Rectal smooth muscle tissue (tissue), 1 donor: ENCODE measurements at regions not wholly inside any gene's neighbourhood (a gene's known extent, or its start where the extent isn't known, plus 50 kb on each side); places are given as distances from the start of the nearest gene placed in this dataset.
"Not testable (repeated sequence)": the region's sequence is repeated elsewhere in the genome, so short reads cannot be mapped to it uniquely, and the experiment has no call there.

Experiments used
- H3K27ac ChIP-seq: one replicate; pipeline ENCODE4 v1.7.0; 2013; ENCODE audit warnings: low read depth, low read length, inconsistent platforms
- H3K27me3 ChIP-seq: one replicate; pipeline ENCODE4 v1.7.0; 2013; ENCODE audit warnings: low read length; ENCODE audit not compliant: control insufficient read depth, insufficient read depth
- H3K36me3 ChIP-seq: one replicate; pipeline ENCODE4 v1.7.0; 2013; ENCODE audit warnings: low read length; ENCODE audit not compliant: control insufficient read depth, insufficient read depth
- H3K4me1 ChIP-seq: one replicate; pipeline ENCODE4 v1.7.0; 2013; ENCODE audit warnings: low read length; ENCODE audit not compliant: control insufficient read depth, insufficient read depth
- H3K4me3 ChIP-seq: one replicate; pipeline ENCODE4 v1.7.0; 2013; ENCODE audit warnings: low read length
- H3K9ac ChIP-seq: one replicate; pipeline ENCODE4 v1.7.0; 2013; ENCODE audit warnings: low read length

DNA sequence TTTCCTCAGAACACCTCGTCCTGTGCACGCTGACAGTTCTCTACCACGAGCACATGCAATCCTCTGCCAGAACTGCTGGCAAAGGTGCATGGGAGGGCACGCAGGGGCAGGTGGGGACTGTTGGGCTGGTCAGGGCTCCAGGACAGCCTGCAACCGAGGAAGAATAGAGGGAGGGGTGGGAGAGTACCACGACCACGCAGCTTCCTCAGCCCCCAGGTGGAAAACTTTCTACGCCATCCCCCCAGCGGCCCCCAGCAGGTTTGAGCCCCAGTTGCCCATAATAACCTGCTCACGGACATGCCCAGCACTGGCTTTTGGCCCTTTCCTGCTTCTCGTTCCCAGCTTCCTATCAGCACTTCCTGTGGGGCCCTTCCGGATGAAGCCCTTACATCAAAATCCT is 199.3 kb downstream of the C16orf95 start:
- H3K27me3 ChIP-seq, result peaks cover 4% of the 10 kb centered on the region
- no peak overlapping the region for H3K9ac ChIP-seq
- no peak overlapping the region for H3K4me3 ChIP-seq
- H3K4me1 ChIP-seq, result no peaks in the 10 kb centered on the region
- no peak overlapping the region for H3K27ac ChIP-seq
- no peaks in the 10 kb centered on the region for H3K36me3 ChIP-seq

DNA sequence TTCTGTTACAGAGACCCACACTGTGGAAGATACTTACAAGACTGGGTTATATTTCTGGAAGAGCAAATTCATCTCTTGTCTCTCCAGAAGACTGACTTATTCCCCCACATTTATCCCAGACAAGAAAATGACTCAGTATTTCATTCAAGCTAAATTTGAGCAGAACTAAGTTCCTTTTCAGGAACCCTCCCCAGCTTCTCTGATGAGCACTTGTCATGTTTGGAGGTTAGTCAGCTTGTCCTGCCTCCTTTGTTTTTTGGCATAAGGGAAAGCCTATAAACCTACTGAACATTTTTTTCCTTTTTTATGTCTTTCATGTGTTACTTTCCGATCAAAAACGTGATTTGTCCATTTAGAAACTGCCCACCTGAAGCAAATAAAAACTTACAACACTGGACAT is 198.0 kb downstream of the C16orf95 start:
- H3K36me3 ChIP-seq, result no peaks in the 10 kb centered on the region
- H3K27me3 ChIP-seq, result peaks cover 4% of the 10 kb centered on the region
- H3K27ac ChIP-seq, result no peak overlapping the region
- H3K4me1 ChIP-seq, result no peaks in the 10 kb centered on the region
- no peak overlapping the region for H3K4me3 ChIP-seq
- no peak overlapping the region for H3K9ac ChIP-seq

DNA sequence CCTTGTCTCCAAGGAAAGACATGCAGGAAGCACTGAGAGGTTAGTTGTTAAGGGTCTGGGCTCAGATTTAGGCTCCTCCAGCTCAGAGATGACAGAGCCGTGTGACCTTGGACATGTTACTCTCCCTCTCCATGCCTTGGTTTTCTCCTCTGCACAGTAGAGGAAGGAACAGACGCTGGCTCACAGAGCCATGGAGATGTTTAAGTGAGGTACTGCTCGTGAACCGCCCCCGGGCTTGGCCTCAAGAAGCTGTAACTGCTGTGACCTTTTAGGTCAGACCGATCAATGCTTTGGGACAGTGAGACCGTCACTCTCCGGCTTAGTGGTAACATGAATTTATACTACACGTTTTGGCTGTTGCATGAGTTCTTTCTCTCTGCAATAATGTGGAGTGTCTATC is 197.4 kb downstream of the C16orf95 start:
- Histone ChIP-seq H3K4me3 (no peak overlapping the region), H3K4me1 (no peaks in the 10 kb centered on the region), H3K27me3 (peaks cover 2% of the 10 kb centered on the region), H3K9ac (no peak overlapping the region), H3K36me3 (no peaks in the 10 kb centered on the region), H3K27ac (no peak overlapping the region)

DNA sequence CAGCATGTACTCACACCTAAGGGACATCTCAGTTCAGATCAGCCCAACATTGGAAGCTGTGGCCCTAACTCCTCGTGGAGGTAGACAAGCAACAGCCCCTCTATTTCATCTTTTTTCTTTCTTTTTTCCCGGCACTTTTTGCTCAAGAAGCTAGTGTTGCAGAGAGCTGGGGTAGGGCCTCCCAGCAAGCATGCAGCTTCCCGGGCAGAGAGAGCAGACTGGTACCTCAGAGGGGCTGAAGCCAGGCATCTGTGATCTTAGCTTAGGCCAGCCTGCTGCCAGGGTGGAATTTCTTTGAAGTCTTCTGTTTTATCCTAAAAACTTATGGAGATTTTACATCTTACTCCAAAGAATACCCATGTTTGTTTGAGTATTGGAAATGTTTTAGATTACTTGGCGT is 195.4 kb downstream of the C16orf95 start:
- no peak overlapping the region for H3K4me3 ChIP-seq
- H3K27ac ChIP-seq, result no peak overlapping the region
- H3K36me3 ChIP-seq, result no peaks in the 10 kb centered on the region
- H3K4me1 ChIP-seq, result peaks cover 3% of the 10 kb centered on the region
- no peaks in the 10 kb centered on the region for H3K27me3 ChIP-seq
- no peak overlapping the region for H3K9ac ChIP-seq

DNA sequence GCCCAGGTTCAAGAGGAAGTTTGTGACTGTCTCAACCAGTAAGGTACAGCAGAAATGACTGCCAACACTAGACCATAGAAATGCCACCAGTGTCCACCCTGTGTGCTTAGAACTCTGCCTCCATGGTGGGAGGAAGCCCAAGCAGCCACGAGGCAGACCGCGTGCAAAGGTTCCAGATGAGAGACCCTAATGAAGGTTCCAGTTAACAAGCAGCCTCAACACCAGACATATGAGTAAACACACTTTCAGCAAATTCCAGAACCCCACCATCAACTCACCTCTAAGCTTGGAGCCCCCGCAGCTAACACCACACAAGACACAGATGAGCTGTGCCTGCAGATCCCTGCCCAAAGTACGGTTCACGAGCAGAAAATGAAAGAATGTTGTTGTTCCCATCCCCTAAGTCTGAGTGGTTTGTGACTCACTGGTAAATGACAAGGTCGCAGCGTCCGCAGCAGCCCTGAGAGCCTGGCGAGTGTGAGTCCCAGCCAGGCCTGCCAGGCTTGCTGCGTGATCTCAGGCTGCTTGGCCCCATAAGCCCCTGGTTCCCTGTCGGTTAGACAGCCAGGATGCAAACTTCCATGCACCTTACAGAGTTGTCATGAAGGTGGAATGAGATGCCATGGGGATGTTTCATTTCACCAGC is 193.7 kb downstream of the C16orf95 start:
- no peaks in the 10 kb centered on the region for H3K27me3 ChIP-seq
- no peak overlapping the region for H3K4me3 ChIP-seq
- no peak overlapping the region for H3K9ac ChIP-seq
- no peaks in the 10 kb centered on the region for H3K36me3 ChIP-seq
- H3K4me1 ChIP-seq, result peaks cover 3% of the 10 kb centered on the region
- H3K27ac ChIP-seq, result no peak overlapping the region

DNA sequence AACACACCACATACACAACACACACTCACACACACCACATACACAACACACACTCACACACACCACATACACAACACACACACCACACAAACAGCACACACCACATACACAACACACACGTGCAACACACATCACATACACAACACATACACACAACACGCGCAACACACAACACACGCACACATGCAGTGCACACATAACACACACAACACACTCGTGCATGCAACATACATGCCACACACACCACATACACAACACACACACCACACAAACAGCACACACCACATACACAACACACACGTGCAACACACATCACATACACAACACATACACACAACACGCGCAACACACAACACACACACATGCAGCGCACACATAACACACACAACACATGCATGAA is 192.8 kb downstream of the C16orf95 start:
- not testable (repeated sequence) for H3K4me1 ChIP-seq, H3K27me3 ChIP-seq, H3K27ac ChIP-seq, H3K9ac ChIP-seq, H3K36me3 ChIP-seq, H3K4me3 ChIP-seq

DNA sequence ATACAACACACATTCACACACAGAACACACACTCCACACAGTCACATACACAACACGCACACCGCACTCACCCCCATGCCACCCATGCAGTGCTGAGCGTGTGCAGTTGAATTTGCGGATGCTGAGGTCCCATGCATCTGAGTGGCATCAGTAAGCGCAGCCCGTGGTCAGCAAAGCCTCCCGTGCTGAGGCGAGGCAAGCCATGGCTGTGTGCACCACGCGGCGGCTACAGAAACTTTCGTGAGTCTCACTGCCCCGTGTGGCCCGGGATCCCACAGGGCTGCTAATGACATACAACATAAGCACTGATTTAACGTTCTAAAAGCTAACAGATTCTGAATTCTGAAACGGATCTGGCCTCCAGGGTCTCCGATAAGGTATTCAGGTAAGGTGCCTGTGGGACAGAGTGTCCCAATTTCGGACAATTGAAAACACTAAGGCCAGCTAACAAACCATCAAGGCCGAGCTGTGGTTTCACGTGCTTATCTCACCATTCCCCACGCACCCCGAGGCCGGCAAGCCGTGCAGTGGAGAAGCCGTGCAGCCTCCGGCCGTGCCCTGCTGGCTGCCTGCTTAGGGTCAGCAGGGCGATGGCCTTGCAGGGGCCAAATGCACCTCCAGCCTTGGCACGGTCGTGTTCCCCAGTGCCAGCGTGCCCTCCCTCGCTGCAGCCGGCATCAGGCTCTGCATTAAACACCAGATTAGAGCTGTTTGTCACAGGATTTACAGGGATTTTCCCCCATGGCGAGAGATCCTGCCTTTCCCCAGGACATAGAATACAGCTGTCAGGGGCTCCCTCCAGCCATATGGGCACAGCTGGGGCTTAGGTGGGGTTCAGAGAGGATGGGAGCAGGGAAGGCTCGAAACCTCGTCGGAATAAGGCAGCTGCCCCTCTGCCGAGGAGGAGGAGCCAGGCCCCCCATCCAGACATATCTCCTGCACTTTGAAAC is 191.7 kb downstream of the C16orf95 start:
- Histone ChIP-seq H3K27ac (no peak overlapping the region), H3K4me3 (no peak overlapping the region), H3K4me1 (peaks cover 3% of the 10 kb centered on the region), H3K27me3 (no peaks in the 10 kb centered on the region), H3K9ac (no peak overlapping the region), H3K36me3 (no peaks in the 10 kb centered on the region)

DNA sequence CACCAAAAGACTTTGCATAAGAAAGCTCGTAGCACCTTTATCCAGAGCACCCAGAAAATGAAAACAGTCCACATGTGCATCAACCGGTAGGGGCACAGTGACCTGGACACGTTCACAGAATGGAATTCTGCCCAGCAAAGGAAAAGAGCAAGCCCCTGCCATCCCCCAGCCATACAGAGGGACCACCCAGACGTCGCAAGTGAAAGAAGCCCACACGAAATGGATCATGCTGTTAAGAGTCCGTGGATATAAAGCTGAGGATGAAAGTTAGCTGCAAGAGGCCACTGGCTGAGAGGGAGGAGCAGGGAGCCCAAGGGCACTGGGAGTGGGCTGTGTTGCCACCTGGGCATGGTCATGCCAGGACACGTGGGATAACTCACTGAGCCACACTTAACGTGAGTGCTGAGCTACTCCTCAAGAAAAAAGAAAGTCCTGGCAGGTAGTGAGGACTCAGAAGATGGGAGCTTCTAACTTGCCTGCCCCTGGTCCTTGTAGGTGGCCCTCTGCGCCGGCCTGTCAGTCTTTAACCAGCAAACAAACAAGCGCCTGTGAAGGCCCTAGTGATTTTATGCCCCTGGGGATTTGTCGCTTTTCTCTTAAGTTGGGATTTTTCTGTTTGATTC is 190.7 kb downstream of the C16orf95 start:
- Histone ChIP-seq H3K9ac (no peak overlapping the region), H3K4me3 (no peak overlapping the region), H3K27ac (no peak overlapping the region), H3K27me3 (no peaks in the 10 kb centered on the region), H3K4me1 (peaks cover 3% of the 10 kb centered on the region), H3K36me3 (no peaks in the 10 kb centered on the region)

DNA sequence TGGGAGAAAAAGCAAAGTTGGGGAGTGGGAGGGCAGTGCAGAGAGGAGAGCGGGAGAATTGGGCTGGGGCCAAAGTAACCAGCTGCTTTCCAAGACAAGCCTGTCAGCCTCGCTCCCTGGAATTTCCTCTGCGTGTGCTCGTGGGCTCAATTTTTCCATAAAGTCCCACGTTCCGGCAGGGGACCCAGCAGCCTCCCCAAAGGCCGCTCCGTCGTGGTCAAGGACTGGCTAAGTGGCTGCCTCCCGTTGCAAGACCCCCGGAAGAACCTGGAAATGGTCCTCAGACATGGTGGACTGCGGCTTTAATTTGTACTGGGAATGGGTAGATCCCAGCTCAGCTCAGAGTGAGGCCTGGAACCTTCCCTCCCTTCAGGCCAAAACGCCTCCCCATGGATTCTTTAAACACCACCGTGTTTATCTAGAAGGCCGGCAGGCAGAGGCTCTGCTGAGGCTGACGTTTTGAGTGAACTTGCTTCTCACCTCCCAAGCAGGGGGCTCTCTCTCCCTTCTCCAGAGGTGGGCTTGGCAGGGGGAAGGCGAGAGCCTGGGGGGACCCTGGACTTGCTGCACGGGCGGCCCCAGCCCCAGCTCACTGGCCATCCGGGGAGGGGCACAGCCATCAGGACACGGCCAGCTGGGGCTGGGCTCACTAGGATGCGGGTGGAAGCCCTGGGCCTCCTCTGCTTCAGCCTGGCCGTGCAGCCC is 190.0 kb downstream of the C16orf95 start:
- Histone ChIP-seq H3K4me1 (peaks cover 3% of the 10 kb centered on the region), H3K27me3 (no peaks in the 10 kb centered on the region), H3K27ac (peak overlapping the region; percentile 25), H3K4me3 (no peak overlapping the region), H3K36me3 (no peaks in the 10 kb centered on the region), H3K9ac (no peak overlapping the region)

DNA sequence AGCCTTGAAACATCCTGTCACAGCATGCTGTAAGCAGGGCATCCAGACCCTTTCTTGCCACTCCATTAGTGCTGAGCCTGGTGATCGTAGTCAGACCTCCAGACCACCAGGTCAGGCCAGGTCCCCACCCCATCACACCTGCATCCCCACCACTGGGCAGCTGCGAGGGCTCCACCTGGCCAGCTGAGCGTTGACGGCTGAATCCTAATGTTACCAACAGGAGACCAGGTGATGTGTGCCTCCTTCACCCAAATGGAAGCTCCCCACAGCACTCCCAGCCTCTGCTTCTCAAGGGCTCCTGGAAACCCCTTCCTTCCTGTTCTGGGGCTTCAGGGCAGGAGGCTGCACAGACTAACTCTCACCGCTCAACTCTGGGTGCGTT is 189.4 kb downstream of the C16orf95 start:
- Histone ChIP-seq H3K4me3 (no peak overlapping the region), H3K9ac (no peak overlapping the region), H3K27ac (no peak overlapping the region), H3K27me3 (no peaks in the 10 kb centered on the region), H3K4me1 (peaks cover 3% of the 10 kb centered on the region), H3K36me3 (no peaks in the 10 kb centered on the region)

DNA sequence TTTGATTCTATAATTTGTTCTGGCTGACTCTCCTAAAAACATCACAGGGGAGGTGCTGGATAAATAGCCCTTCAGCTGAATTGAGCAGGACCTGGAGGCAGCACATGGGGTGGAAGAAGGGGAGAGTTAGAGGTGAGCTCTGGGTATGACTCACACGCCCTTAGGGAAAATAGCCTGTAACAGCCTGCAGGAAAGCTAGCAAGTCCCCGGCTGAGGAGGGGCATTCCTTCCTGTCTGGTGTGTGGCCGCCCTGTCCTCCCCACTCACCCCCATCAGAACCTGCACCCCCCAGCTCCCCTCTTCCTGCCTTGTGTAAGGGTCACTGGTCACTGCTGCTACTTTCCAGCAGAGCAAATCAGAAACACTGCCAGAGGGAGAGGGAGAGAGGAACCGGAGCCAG is 187.4 kb downstream of the C16orf95 start:
- no peak overlapping the region for H3K4me3 ChIP-seq
- no peaks in the 10 kb centered on the region for H3K36me3 ChIP-seq
- H3K27me3 ChIP-seq, result no peaks in the 10 kb centered on the region
- no peak overlapping the region for H3K27ac ChIP-seq
- peaks cover 3% of the 10 kb centered on the region for H3K4me1 ChIP-seq
- H3K9ac ChIP-seq, result no peak overlapping the region
